ENCODE measurements at regions not wholly inside any gene's neighbourhood (a gene's known extent, or its start where the extent isn't known, plus 50 kb on each side); places are given as distances from the start of the nearest gene placed in this dataset.

- DNase-seq: no peak
Observed at GRCh38 chr3:64988188-64988587, 300.4 kb upstream of the ADAMTS9 start.

GRCh38 chr3:64987726-64988125 is 299.9 kb upstream of the ADAMTS9 start:
- DNase-seq: no peak

GRCh38 chr3:64985072-64985471 is 297.3 kb upstream of the ADAMTS9 start:
- DNase-seq: no peak

- no peak for DNase-seq
Observed at GRCh38 chr3:64983583-64984359, 296.0 kb upstream of the ADAMTS9 start.

GRCh38 chr3:64977308-64978100 is 289.7 kb upstream of the ADAMTS9 start:
- no peak for DNase-seq

- no peak for DNase-seq
Observed at GRCh38 chr3:64976456-64976855, 288.7 kb upstream of the ADAMTS9 start.

- no peak for DNase-seq
Observed at GRCh38 chr3:64975147-64975546, 287.3 kb upstream of the ADAMTS9 start.

- DNase-seq: no peak
Observed at GRCh38 chr3:64974401-64974800, 286.6 kb upstream of the ADAMTS9 start.

GRCh38 chr3:64972793-64973192 is 285.0 kb upstream of the ADAMTS9 start:
- DNase-seq: no peak

- no peak for DNase-seq
Observed at GRCh38 chr3:64971602-64972001, 283.8 kb upstream of the ADAMTS9 start.

- no peak for DNase-seq
Observed at GRCh38 chr3:64970634-64971033, 282.8 kb upstream of the ADAMTS9 start.

- no peak for DNase-seq
Observed at GRCh38 chr3:64961301-64961700, 273.5 kb upstream of the ADAMTS9 start.

GRCh38 chr3:64958199-64958843 is 270.5 kb upstream of the ADAMTS9 start:
- DNase-seq: no peak

GRCh38 chr3:64957408-64958198 is 269.8 kb upstream of the ADAMTS9 start:
- no peak for DNase-seq

- DNase-seq: no peak
Observed at GRCh38 chr3:64956711-64957325, 269.0 kb upstream of the ADAMTS9 start.

- no peak for DNase-seq
Observed at GRCh38 chr3:64954995-64955636, 267.3 kb upstream of the ADAMTS9 start.

GRCh38 chr3:64945171-64945729 is 257.4 kb upstream of the ADAMTS9 start:
- DNase-seq: no peak

- DNase-seq: no peak
Observed at GRCh38 chr3:64943866-64944265, 256.1 kb upstream of the ADAMTS9 start.

GRCh38 chr3:64940596-64941348 is 253.0 kb upstream of the ADAMTS9 start:
- no peak for DNase-seq

GRCh38 chr3:64939747-64940450 is 252.1 kb upstream of the ADAMTS9 start:
- DNase-seq: no peak

Measured in NCI-H1417 treated with DMSO at 0.1 percent for 48 hours (cell line).